Right atrium auricular region (tissue), 2 donors: ENCODE measurements at regions not wholly inside any gene's neighbourhood (a gene's known extent, or its start where the extent isn't known, plus 50 kb on each side); places are given as distances from the start of the nearest gene placed in this dataset.

Experiments used
- DNase-seq: peaks from one replicate; pipeline ENCODE4 v3.0.0-alpha.2; 2019; ENCODE audit warnings: low spot score
- H3K27ac ChIP-seq, 2 donors: fragments of 200-600 bp; sonication (generic); 1 replicate in 1 of 2; 2 replicates in 1 of 2; pipeline ENCODE4 v1.5.1; 2016 to 2019
- H3K27me3 ChIP-seq, 2 donors: fragments of 200-600 bp; sonication (generic); one replicate each; pipeline versions ENCODE4 v1.5.1 to v1.6.0; 2017 to 2019
- H3K36me3 ChIP-seq: fragments of 200-600 bp; sonication (generic); one replicate; pipeline ENCODE4 v1.5.1; 2016
- H3K4me1 ChIP-seq, 2 donors: fragments of 200-600 bp; sonication (generic); one replicate each; pipeline versions ENCODE4 v1.5.1 to v1.6.0; 2017 to 2019
- H3K4me3 ChIP-seq, 2 donors: fragments of 200-600 bp; sonication (generic); 1 replicate in 1 of 2; 2 replicates in 1 of 2; pipeline ENCODE4 v1.5.1; 2017 to 2019; ENCODE audit warnings: mild to moderate bottlenecking in 1 of 2, moderate library complexity in 1 of 2
- H3K9me3 ChIP-seq, 2 donors: fragments of 200-600 bp; sonication (generic); one replicate each; pipeline ENCODE4 v1.5.1; 2019
- CTCF ChIP-seq, 2 donors: fragments of 200-600 bp; sonication (generic); IDR thresholded peaks; one replicate each; pipeline ENCODE4 v1.5.1; 2019; ENCODE audit warnings: antibody characterized with exemption in 2 of 2

GRCh38 chr6:98179606-98180005 lies 654.8 kb upstream of the POU3F2 start:
- Histone ChIP-seq H3K9me3 (peaks cover 0 to 5% of the 10 kb centered on the region in 2 donors), H3K4me3 (no peak overlapping the region), H3K4me1 (no peaks in the 10 kb centered on the region), H3K27ac (no peak overlapping the region), H3K36me3 (no peaks in the 10 kb centered on the region), H3K27me3 (no peaks in the 10 kb centered on the region)
- DNase-seq = no peak
- TF ChIP-seq CTCF (IDR thresholded peaks at IDR 0.05) = no peak

- Histone ChIP-seq H3K4me1 (no peaks in the 10 kb centered on the region), H3K9me3 (no peaks in the 10 kb centered on the region), H3K27me3 (no peaks in the 10 kb centered on the region), H3K4me3 (no peak overlapping the region), H3K36me3 (no peaks in the 10 kb centered on the region), H3K27ac (no peak overlapping the region)
- no peak for TF ChIP-seq CTCF (IDR thresholded peaks at IDR 0.05)
- DNase-seq = no peak
These were observed 634.3 kb upstream of the POU3F2 start for GRCh38 chr6:98200084-98200483.

DNA sequence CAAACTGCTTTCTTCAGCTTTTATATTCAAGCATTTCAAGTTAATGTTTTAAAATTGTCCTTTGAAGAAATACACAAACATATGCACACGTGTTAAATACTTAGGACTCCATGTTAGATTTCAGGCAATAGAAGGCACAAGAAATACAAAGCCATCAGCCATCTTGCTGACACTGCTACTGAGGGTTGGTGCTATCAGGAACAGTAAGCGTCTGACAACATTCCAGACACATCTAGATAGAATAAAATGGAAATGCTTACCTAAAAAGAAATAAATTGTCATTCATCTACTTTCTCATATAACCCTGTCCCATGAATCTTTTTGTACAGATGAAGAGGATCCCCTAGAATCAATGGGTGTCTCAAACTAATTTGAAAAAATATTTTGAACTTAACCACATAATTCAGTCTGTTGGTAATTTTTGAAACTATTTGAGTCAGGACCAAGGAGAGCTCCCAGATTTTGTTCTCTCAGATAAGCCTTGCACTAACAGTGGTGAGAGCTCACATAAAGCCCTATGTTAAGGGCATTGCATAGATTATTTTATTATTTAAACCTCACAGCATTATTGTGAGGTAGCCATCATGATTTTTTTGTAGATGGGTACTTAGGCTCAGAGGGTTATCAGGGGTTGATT lies 631.1 kb upstream of the POU3F2 start:
- Histone ChIP-seq H3K27ac (no peak overlapping the region), H3K4me1 (no peaks in the 10 kb centered on the region), H3K4me3 (no peak overlapping the region), H3K36me3 (no peaks in the 10 kb centered on the region), H3K27me3 (no peaks in the 10 kb centered on the region), H3K9me3 (no peaks in the 10 kb centered on the region)
- TF ChIP-seq CTCF (IDR thresholded peaks at IDR 0.05) = no peak
- no peak for DNase-seq

DNA sequence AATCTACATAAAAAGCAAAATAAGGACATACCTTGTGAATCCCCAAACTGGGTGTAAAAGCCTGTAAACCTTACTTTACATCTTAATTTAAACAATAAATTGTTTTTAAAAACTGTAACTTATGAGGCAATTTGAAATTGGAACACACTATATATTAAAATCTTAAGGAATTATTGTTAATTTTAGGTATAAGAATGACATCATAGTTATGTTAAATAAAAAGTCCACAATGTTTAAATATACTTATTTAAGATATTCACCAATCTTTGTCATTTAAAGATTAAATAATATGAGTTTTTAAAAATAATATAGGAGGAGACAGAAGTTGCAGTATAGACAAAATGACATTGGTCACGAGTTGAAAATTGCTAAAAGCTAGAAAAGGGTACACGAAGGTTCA lies 621.9 kb upstream of the POU3F2 start:
- no peaks in the 10 kb centered on the region for H3K9me3 ChIP-seq
- no peaks in the 10 kb centered on the region for H3K27me3 ChIP-seq
- H3K4me1 ChIP-seq = no peaks in the 10 kb centered on the region
- no peak overlapping the region for H3K4me3 ChIP-seq
- TF ChIP-seq CTCF (IDR thresholded peaks at IDR 0.05) = no peak
- no peak overlapping the region for H3K27ac ChIP-seq
- DNase-seq = no peak
- H3K36me3 ChIP-seq = no peaks in the 10 kb centered on the region

- TF ChIP-seq CTCF (IDR thresholded peaks at IDR 0.05) = no peak
- Histone ChIP-seq H3K4me1 (no peaks in the 10 kb centered on the region), H3K36me3 (no peaks in the 10 kb centered on the region), H3K27me3 (no peaks in the 10 kb centered on the region), H3K27ac (no peak overlapping the region), H3K9me3 (no peaks in the 10 kb centered on the region), H3K4me3 (no peak overlapping the region)
- DNase-seq = no peak
These were observed 618.8 kb upstream of the POU3F2 start for GRCh38 chr6:98215531-98215930.

- DNase-seq = no peak
- Histone ChIP-seq H3K4me1 (no peaks in the 10 kb centered on the region), H3K27ac (no peak overlapping the region), H3K36me3 (no peaks in the 10 kb centered on the region), H3K27me3 (no peaks in the 10 kb centered on the region), H3K4me3 (no peak overlapping the region), H3K9me3 (peaks cover 0 to 15% of the 10 kb centered on the region in 2 donors)
- no peak for TF ChIP-seq CTCF (IDR thresholded peaks at IDR 0.05)
These were observed 604.1 kb upstream of the POU3F2 start for GRCh38 chr6:98230250-98230649.
